HG03066 (cell line): ENCODE measurements at regions not wholly inside any gene's neighbourhood (a gene's known extent, or its start where the extent isn't known, plus 50 kb on each side); places are given as distances from the start of the nearest gene placed in this dataset.
"Not testable (repeated sequence)": the region's sequence is repeated elsewhere in the genome, so short reads cannot be mapped to it uniquely, and the experiment has no call there.

Experiments
- ATAC-seq: cut with Tn5 transposase; IDR thresholded peaks from one replicate; pipeline ENCODE4 v1.9.1; 2021; ENCODE audit warnings: low read depth; ENCODE audit not compliant: unreplicated experiment

GRCh38 chr2:193371200-193371599, 1176.5 kb upstream of the TMEFF2 start:
- ATAC-seq, result no peak

- ATAC-seq, result no peak
Measured at GRCh38 chr2:193368615-193369014, 1173.9 kb upstream of the TMEFF2 start.

- ATAC-seq, result no peak
Measured at GRCh38 chr2:193357508-193357907, 1162.8 kb upstream of the TMEFF2 start.

GRCh38 chr2:193352665-193353242, 1158.0 kb upstream of the TMEFF2 start:
- not testable (repeated sequence) for ATAC-seq

- ATAC-seq, result no peak
Measured at GRCh38 chr2:193350509-193350908, 1155.8 kb upstream of the TMEFF2 start.

GRCh38 chr2:193349642-193350041, 1154.9 kb upstream of the TMEFF2 start:
- no peak for ATAC-seq

- ATAC-seq, result no peak
Measured at GRCh38 chr2:193348055-193348454, 1153.3 kb upstream of the TMEFF2 start.

GRCh38 chr2:193336781-193337180, 1142.0 kb upstream of the TMEFF2 start:
- no peak for ATAC-seq

- no peak for ATAC-seq
Measured at GRCh38 chr2:193334401-193334800, 1139.7 kb upstream of the TMEFF2 start.

GRCh38 chr2:193333539-193333938, 1138.8 kb upstream of the TMEFF2 start:
- no peak for ATAC-seq

GRCh38 chr2:193332941-193333340, 1138.2 kb upstream of the TMEFF2 start:
- no peak for ATAC-seq

- no peak for ATAC-seq
Measured at GRCh38 chr2:193331676-193332075, 1136.9 kb upstream of the TMEFF2 start.

GRCh38 chr2:193326296-193326695, 1131.6 kb upstream of the TMEFF2 start:
- ATAC-seq, result no peak

GRCh38 chr2:193315428-193316091, 1120.8 kb upstream of the TMEFF2 start:
- no peak for ATAC-seq

- no peak for ATAC-seq
Measured at GRCh38 chr2:193303464-193303863, 1108.7 kb upstream of the TMEFF2 start.

- no peak for ATAC-seq
Measured at GRCh38 chr2:193294371-193294770, 1099.6 kb upstream of the TMEFF2 start.

- no peak for ATAC-seq
Measured at GRCh38 chr2:193279361-193279760, 1084.6 kb upstream of the TMEFF2 start.

- no peak for ATAC-seq
Measured at GRCh38 chr2:193276988-193277387, 1082.3 kb upstream of the TMEFF2 start.

- no peak for ATAC-seq
Measured at GRCh38 chr2:193276560-193276959, 1081.8 kb upstream of the TMEFF2 start.

GRCh38 chr2:193276069-193276468, 1081.3 kb upstream of the TMEFF2 start:
- ATAC-seq, result no peak

- ATAC-seq, result no peak
Measured at GRCh38 chr2:193272011-193272410, 1077.3 kb upstream of the TMEFF2 start.

- ATAC-seq, result no peak
Measured at GRCh38 chr2:193270816-193271215, 1076.1 kb upstream of the TMEFF2 start.
